CD14-positive monocyte (primary cell): ENCODE measurements at regions not wholly inside any gene's neighbourhood (a gene's known extent, or its start where the extent isn't known, plus 50 kb on each side); places are given as distances from the start of the nearest gene placed in this dataset.

Experiments
- DNase-seq, 3 donors: peaks; one replicate each; pipeline ENCODE4 v3.0.0-alpha.2; 2011 to 2022
- H2AFZ ChIP-seq: 2 replicates; pipeline ENCODE4 v1.6.0; 2012; ENCODE audit warnings: mild to moderate bottlenecking, low read depth, low read length, inconsistent platforms; ENCODE audit not compliant: insufficient read depth, poor library complexity, severe bottlenecking
- H3K27ac ChIP-seq, 2 donors: 1 replicate in 1 of 2; 2 replicates in 1 of 2; pipeline ENCODE4 v1.5.1; 2012 to 2013; ENCODE audit warnings: low read length in 2 of 2, control low read depth in 1 of 2, inconsistent platforms in 1 of 2, low read depth in 1 of 2, mild to moderate bottlenecking in 1 of 2
- H3K27me3 ChIP-seq, 2 donors: one replicate each; pipeline versions ENCODE4 v1.6.0 to v1.6.1; 2011 to 2013; ENCODE audit warnings: low read length in 2 of 2; ENCODE audit not compliant: control insufficient read depth in 2 of 2, insufficient read depth in 2 of 2
- H3K36me3 ChIP-seq, 2 donors: replicated peaks in 1 of 2; 1 replicate in 1 of 2; 2 replicates in 1 of 2; pipeline versions ENCODE4 v1.5.1 to v1.6.1; 2012 to 2013; ENCODE audit warnings: low read length in 2 of 2, control low read depth in 1 of 2, inconsistent platforms in 1 of 2, mild to moderate bottlenecking in 1 of 2; ENCODE audit not compliant: insufficient read depth in 2 of 2, control insufficient read depth in 1 of 2
- H3K4me1 ChIP-seq, 2 donors: 1 replicate in 1 of 2; 2 replicates in 1 of 2; pipeline versions ENCODE4 v1.5.1 to v1.6.1; 2012 to 2013; ENCODE audit warnings: low read length in 2 of 2, control low read depth in 1 of 2, inconsistent platforms in 1 of 2, mild to moderate bottlenecking in 1 of 2, moderate library complexity in 1 of 2; ENCODE audit not compliant: insufficient read depth in 2 of 2, control insufficient read depth in 1 of 2
- H3K4me2 ChIP-seq: replicated peaks from 2 replicates; pipeline ENCODE3; 2012; ENCODE audit warnings: low read length, moderate library complexity, mild to moderate bottlenecking; ENCODE audit not compliant: poor library complexity, severe bottlenecking; ENCODE audit errors: extremely low read depth
- H3K4me3 ChIP-seq, 3 experiments: fragments of 200-600 bp in 1 of 3; sonication (generic) in 1 of 3; replicated peaks in 1 of 3; 1 replicate in 2 of 3; 2 replicates in 1 of 3; pipeline ENCODE4 v1.5.1; 2011 to 2013; ENCODE audit warnings: low read length in 3 of 3, mild to moderate bottlenecking in 3 of 3, control low read depth in 2 of 3, low read depth in 2 of 3, inconsistent platforms in 1 of 3, moderate library complexity in 1 of 3
- H3K79me2 ChIP-seq: 2 replicates; pipeline ENCODE4 v1.6.0; 2012; ENCODE audit warnings: mild to moderate bottlenecking, control low read depth, inconsistent platforms, low read length, moderate library complexity; ENCODE audit not compliant: insufficient read depth
- H3K9ac ChIP-seq: 2 replicates; pipeline ENCODE4 v1.6.0; 2017; ENCODE audit warnings: low read length, mild to moderate bottlenecking; ENCODE audit not compliant: insufficient read depth, poor library complexity, severe bottlenecking
- H3K9me3 ChIP-seq, 2 donors: replicated peaks in 1 of 2; 1 replicate in 1 of 2; 2 replicates in 1 of 2; pipeline versions ENCODE4 v1.5.1 to v1.6.1; 2012 to 2013; ENCODE audit warnings: low read length in 2 of 2, control low read depth in 1 of 2; ENCODE audit not compliant: control insufficient read depth in 1 of 2, insufficient read depth in 1 of 2
- H4K20me1 ChIP-seq: 2 replicates; pipeline ENCODE4 v1.6.0; 2012; ENCODE audit warnings: mild to moderate bottlenecking, low read length, control low read depth, moderate library complexity; ENCODE audit not compliant: insufficient read depth
- H3K27ac Mint-ChIP-seq, 7 donors: one replicate each; pipeline ENCODE4 v1.8.0; 2020; ENCODE audit warnings: mild to moderate bottlenecking in 7 of 7, mixed read lengths in 7 of 7, moderate library complexity in 6 of 7, inconsistent platforms in 2 of 7
- H3K27me3 Mint-ChIP-seq, 3 donors: one replicate each; pipeline ENCODE4 v1.8.0; 2021 to 2022; ENCODE audit warnings: low read depth in 3 of 3, mild to moderate bottlenecking in 3 of 3, mixed read lengths in 3 of 3, moderate library complexity in 3 of 3, inconsistent platforms in 1 of 3
- H3K36me3 Mint-ChIP-seq, 2 donors: one replicate each; pipeline ENCODE4 v1.8.0; 2020; ENCODE audit warnings: mixed read lengths in 2 of 2, inconsistent platforms in 1 of 2, mild to moderate bottlenecking in 1 of 2
- H3K4me1 Mint-ChIP-seq: one replicate; pipeline ENCODE4 v1.8.0; 2020; ENCODE audit warnings: mild to moderate bottlenecking, mixed read lengths
- H3K4me3 Mint-ChIP-seq, 2 donors: one replicate each; pipeline ENCODE4 v1.8.0; 2020; ENCODE audit warnings: mild to moderate bottlenecking in 2 of 2, mixed read lengths in 2 of 2, moderate library complexity in 1 of 2
- H3K9me3 Mint-ChIP-seq, 7 donors: one replicate each; pipeline ENCODE4 v1.8.0; 2020 to 2022; ENCODE audit warnings: mixed read lengths in 7 of 7, mild to moderate bottlenecking in 6 of 7, moderate library complexity in 6 of 7, inconsistent platforms in 2 of 7
- CTCF ChIP-seq: fragments of 200-600 bp; IDR thresholded peaks from one replicate; pipeline ENCODE4 v1.8.0; 2022; ENCODE audit warnings: antibody characterized with exemption, mild to moderate bottlenecking
- WGBS: methylation state at CpG from one replicate; pipeline ENCODE4 v1.1.5; 2013; ENCODE audit warnings: missing lambda C conversion rate; ENCODE audit not compliant: insufficient coverage; 5-methylcytosine and 5-hydroxymethylcytosine counted together
- intact Hi-C, 2 donors: fragments of 100-400 bp; cut with micrococcal nuclease; formaldehyde crosslinking; loops; one replicate each; pipeline versions ENCODE4 v1.15.0 to v1.15.1; 2023

- no peak overlapping the region for H3K27ac ChIP-seq
- H3K4me1 ChIP-seq = no peaks in the 10 kb centered on the region
- Mint-ChIP-seq H3K4me1 (no peaks in the 10 kb centered on the region), H3K9me3 (peaks cover 0 to 7% (median 3%) of the 10 kb centered on the region in 7 donors), H3K27me3 (peaks cover 23 to 37% (median 28%) of the 10 kb centered on the region in 3 donors), H3K4me3 (no peak overlapping the region), H3K27ac (no peak overlapping the region), H3K36me3 (no peaks in the 10 kb centered on the region)
- H3K4me3 ChIP-seq = no peak overlapping the region
- no peak overlapping the region for H3K9ac ChIP-seq
- no peaks in the 10 kb centered on the region for H3K79me2 ChIP-seq
- H3K9me3 ChIP-seq = no peaks in the 10 kb centered on the region
- no peaks in the 10 kb centered on the region for H3K36me3 ChIP-seq
- WGBS = 82% methylated on average over 15 of the region's 15 CpGs
- H3K27me3 ChIP-seq = peaks cover 0 to 24% of the 10 kb centered on the region in 2 donors
- H2AFZ ChIP-seq = no peak overlapping the region
- intact Hi-C loops = no loop called here
- H4K20me1 ChIP-seq = no peaks in the 10 kb centered on the region
- no peak for DNase-seq
- H3K4me2 ChIP-seq = no peak overlapping the region
- TF ChIP-seq CTCF = no peak
Observed at GRCh38 chr9:134502809-134503211, 138.8 kb upstream of the COL5A1 start.

- Mint-ChIP-seq H3K4me1 (no peaks in the 10 kb centered on the region), H3K36me3 (no peaks in the 10 kb centered on the region), H3K4me3 (no peak overlapping the region), H3K27me3 (peaks cover 21 to 38% (median 28%) of the 10 kb centered on the region in 3 donors), H3K9me3 (peaks cover 0 to 7% (median 3%) of the 10 kb centered on the region in 7 donors), H3K27ac (peak overlapping the region in 1 of 7 donors; percentile 33)
- TF ChIP-seq CTCF = no peak
- intact Hi-C loops = no loop called here
- H3K79me2 ChIP-seq = no peaks in the 10 kb centered on the region
- H2AFZ ChIP-seq = no peak overlapping the region
- H3K27me3 ChIP-seq = peaks cover 0 to 24% of the 10 kb centered on the region in 2 donors
- no peak for DNase-seq
- H3K4me3 ChIP-seq = no peak overlapping the region
- H3K9me3 ChIP-seq = no peaks in the 10 kb centered on the region
- H3K9ac ChIP-seq = no peak overlapping the region
- H3K4me1 ChIP-seq = no peaks in the 10 kb centered on the region
- no peaks in the 10 kb centered on the region for H3K36me3 ChIP-seq
- H3K4me2 ChIP-seq = no peak overlapping the region
- H4K20me1 ChIP-seq = no peaks in the 10 kb centered on the region
- H3K27ac ChIP-seq = no peak overlapping the region
- 88% methylated on average over 7 of the region's 9 CpGs for WGBS
Observed at GRCh38 chr9:134503301-134504105, 138.1 kb upstream of the COL5A1 start.
